Gastrocnemius medialis (tissue), 4 donors: ENCODE measurements at regions not wholly inside any gene's neighbourhood (a gene's known extent, or its start where the extent isn't known, plus 50 kb on each side); places are given as distances from the start of the nearest gene placed in this dataset.

Source experiments
- CTCF ChIP-seq, 5 experiments: fragments of 450-650 bp in 3 of 5; fragments of 200-600 bp in 2 of 5; sonication (generic) in 2 of 5; IDR thresholded peaks in 4 of 5; conservative IDR thresholded peaks in 1 of 5; 1 replicate in 4 of 5; 2 replicates in 1 of 5; pipeline ENCODE4 v1.5.1; 2016 to 2019; ENCODE audit warnings: antibody characterized with exemption in 5 of 5, mild to moderate bottlenecking in 3 of 5, moderate library complexity in 3 of 5
- POLR2A ChIP-seq, 2 donors: fragments of 450-650 bp; IDR thresholded peaks; one replicate each; pipeline ENCODE4 v1.6.1; 2017; ENCODE audit warnings: antibody characterized with exemption in 2 of 2, mild to moderate bottlenecking in 2 of 2, moderate library complexity in 2 of 2

GRCh38 chr16:80148826-80149225, 392.0 kb upstream of the DYNLRB2 start:
- TF ChIP-seq CTCF (IDR thresholded peaks at IDR 0.05 in 4 of 5, conservative IDR thresholded peaks at IDR 0.05 in 1 of 5) (no peak), POLR2A (IDR thresholded peaks at IDR 0.05) (no peak)
